Suppressor macrophage treated with lipopolysaccharide for 1 hour (primary cell): ENCODE measurements at regions not wholly inside any gene's neighbourhood (a gene's known extent, or its start where the extent isn't known, plus 50 kb on each side); places are given as distances from the start of the nearest gene placed in this dataset.

Experiments
- DNase-seq, 3 donors: peaks; one replicate each; pipeline ENCODE4 v3.0.0-alpha.2; 2020 to 2022

DNA sequence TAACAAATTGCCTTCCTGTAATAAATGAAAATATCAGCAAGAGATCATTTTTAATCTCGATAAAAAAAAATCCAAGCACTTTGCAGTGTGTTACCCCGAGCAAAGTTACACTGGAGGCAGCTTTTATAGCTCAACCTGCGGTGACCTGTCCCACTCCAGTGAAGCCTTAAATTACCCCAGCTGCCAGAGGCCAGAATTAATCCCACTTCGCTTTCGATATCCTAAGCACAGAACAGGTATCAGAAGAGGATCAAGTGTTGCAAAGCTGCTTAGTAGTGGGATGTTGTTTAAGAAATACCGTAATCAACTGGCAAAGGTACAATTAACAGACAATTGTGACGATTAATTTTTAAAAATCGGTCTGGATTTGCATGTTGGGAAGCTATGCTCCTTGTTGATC is 314.0 kb downstream of the AGTPBP1 start:
- DNase-seq: no peak

DNA sequence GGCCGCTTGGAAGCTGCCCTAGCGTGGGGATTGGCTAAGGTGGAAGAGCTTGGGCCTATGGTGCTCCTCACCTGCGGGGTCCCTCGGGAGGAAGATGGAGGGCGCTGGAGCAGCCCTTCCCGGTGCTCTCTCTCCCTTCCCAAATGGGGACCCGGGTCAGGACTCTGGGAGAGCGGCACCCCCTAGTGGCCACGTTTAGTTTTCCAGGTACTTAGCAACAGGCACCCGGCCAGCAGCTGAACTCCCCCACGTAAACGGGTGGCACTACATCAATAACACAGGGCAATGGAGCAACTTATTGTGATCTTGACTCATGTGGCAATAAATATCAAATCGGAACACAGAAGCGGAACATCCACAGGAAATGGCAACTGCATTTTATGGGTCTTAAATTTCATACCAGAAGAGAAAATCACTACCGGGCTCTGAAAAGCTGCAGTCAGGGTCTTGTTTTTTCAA is 316.6 kb downstream of the AGTPBP1 start:
- peak; percentile 68 to 82 (median 69) for DNase-seq

GRCh38 chr9:85423422-85423821 is 318.3 kb downstream of the AGTPBP1 start:
- DNase-seq: no peak

DNA sequence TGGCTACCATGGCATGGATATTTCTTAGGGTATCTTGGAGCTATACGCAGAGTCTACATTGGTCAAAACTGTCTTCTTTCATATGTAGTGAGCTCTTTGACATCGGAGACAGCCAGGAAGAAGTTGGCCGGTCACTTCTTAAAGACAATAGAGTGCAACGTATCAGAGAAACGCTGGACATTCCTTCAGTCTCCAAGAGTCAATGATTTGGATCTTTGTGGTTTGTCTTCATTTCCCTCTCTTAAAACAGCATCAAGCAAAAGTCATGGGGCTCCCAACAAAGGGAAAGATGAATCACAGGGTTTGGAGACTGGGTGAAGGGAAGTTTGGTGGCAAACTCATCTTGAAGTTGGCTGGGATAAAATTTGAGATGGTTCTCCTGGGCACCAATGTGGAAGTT is 320.1 kb downstream of the AGTPBP1 start:
- DNase-seq: peak in 1 of 3 donors; percentile 5

DNA sequence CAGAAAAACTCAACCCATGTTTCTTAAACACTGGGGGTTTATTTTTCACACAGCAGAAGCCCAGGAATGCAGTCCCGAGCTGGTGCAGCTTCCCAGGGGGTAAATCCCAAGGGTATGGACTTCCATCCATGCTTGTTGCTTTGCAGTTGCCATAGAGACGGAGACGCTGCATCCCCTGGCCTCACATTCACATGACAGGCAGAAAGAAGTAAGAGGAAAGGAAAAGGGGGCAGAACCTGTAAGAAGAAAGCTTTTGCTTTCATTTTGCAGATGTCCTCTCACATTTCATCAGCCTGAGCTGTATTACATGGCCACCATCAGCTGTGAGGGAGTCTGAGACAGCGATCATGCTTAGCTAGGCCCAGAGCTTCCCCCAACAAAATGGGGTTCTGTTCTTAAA is 321.0 kb downstream of the AGTPBP1 start:
- DNase-seq: no peak

GRCh38 chr9:85417674-85418073 is 324.1 kb downstream of the AGTPBP1 start:
- no peak for DNase-seq

GRCh38 chr9:85416715-85417114 is 325.0 kb downstream of the AGTPBP1 start:
- no peak for DNase-seq

DNA sequence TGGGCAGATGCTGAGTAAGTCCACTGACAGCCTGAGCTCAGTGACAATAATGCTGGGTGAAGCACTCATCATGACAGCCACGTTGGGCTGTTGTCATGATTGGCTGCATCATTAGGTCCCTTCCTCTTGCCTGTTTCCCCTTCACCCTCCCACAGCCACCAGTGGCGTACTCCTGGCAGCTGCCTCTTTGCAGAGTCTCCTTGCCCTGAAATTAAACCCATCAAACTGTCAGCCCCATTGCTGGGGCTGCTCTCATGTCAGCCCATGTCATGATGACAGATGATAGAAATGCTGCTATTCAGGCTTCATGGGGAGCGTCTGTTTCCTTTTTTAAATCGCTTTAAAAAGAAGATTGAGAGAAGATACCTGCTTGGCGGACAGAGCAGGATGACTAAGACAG is 327.4 kb downstream of the AGTPBP1 start:
- no peak for DNase-seq

- no peak for DNase-seq
Observed at GRCh38 chr9:85408494-85408893, 333.3 kb downstream of the AGTPBP1 start.

DNA sequence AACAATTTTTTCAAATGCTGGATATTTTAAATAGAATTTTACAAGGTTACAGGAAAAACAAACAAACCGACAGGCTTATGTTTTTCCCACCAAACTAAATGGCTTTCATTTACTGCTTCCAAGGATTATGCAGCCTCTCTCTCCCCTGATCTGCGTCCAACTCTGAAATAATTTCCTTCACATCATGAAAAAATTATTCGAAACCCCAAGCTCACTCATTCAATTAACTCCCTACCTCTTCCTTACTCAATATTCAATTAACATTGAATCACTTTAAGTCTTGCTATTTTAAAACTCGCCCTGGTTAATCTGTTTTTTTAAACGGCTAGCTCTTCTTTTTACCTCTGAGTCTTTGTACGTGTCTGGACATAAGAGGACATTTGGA is 336.2 kb downstream of the AGTPBP1 start:
- no peak for DNase-seq

DNA sequence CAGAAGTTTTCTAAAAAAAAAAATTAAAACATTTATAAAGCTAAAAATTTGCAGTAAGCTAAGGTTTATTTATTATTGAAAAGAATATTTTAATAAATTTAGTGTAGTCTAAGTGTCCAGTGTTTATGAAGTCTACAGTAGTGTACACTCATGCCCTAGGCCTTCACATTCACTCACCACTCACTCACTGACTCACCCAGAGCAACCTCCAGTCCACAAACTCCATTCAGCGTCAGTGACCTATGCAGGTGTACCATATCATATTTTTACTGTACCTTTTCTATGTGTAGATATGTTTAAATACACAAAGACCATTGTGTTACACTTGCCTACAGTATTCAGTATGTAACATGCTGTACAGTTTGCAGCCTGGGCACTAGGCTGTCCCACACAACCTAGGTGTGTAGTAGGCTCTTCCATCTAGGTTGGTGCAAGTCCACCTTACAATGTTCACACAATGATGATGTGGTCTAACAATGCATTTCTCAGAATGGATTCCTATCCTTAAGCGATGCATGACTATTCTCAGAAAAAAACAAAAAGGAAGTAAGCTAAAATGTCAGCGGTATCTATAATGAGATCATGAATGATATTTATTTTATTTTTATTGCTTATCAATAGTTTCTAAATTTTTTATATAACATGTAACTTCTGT is 336.7 kb downstream of the AGTPBP1 start:
- no peak for DNase-seq

DNA sequence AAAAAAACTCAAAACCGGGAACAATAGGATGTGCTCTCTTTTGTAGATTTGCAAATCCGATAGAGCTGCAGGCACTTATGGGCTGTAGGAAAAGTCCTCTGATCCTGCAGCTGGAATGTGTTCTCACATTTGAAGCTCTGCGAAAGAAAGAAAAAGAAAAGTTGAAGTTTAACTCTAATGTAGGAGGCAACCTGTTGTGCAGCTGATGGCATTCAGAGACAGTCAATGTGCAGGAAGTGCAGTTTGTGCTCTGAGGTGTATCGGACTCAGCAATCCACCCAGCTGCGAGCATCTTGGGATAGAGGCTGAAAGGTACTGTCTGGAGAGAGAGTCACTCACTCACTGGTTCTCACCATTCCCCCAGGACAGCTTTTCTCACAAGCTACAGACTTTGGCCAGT is 339.2 kb downstream of the AGTPBP1 start:
- no peak for DNase-seq

- DNase-seq: no peak
Observed at GRCh38 chr9:85401998-85402397, 339.8 kb downstream of the AGTPBP1 start.

DNA sequence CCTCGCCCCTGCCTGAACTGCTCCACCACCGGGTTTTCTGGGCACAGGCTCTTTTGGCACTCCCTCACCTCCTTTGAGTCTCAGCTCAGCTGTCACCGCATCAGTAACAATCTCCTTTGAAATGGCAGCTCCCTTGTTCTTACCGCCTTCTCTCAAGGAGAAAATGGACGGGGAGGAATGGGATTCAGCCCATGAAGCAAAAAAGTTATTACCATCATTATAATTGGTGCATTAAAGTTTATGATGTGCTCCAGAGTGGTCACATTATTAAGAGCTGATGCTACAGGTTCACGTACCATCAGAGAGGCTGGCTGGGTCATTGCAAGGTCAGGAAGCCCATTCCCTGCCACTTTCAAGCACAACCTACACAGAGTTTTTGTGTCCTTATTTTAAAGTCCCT is 344.7 kb downstream of the AGTPBP1 start:
- DNase-seq: no peak

DNA sequence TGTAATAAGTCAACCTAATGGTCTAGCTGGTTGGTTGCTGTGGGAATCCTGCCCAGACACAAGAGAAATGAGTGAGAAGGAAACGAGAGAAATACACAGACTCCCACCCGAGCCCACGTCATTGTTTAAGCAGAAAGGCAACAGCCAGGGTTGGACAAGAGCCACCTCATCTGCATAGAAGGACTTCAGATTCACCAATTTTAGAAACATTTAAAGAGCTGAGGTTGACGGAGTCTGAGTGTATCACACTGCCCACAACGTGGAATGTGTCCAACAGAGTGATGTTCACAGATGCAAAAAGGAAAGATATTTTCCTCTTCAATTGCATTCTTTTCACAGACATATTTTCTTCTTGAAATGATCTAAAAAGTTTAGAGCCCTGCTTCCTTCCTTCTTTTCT is 349.5 kb downstream of the AGTPBP1 start:
- no peak for DNase-seq

GRCh38 chr9:85377731-85378289 is 363.9 kb downstream of the AGTPBP1 start:
- DNase-seq: no peak

GRCh38 chr9:85368781-85369180 is 373.0 kb downstream of the AGTPBP1 start:
- no peak for DNase-seq

DNA sequence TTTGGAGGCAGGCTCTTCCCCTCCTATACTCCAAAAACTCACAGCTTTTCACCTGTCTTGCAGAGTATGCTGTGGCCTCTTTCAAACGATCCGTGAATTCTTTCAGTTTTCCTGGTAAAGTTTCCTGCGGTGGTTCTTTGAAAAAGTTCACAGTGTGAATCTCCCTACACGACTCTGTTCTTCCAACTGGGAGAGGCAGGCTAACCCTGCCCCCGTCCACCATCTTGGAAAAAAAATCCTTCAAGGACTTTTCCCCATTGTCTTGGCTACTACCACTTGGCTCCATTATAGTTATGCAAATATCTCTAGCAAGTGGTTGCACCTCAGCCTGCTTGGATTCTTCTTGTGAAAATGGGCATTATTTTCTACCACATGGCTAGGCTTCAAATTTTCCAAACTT is 382.6 kb downstream of the AGTPBP1 start:
- DNase-seq: no peak

- DNase-seq: no peak
Observed at GRCh38 chr9:85349046-85349445, 392.7 kb downstream of the AGTPBP1 start.

GRCh38 chr9:85347541-85347940 is 394.2 kb downstream of the AGTPBP1 start:
- DNase-seq: no peak

- DNase-seq: no peak
Observed at GRCh38 chr9:85344901-85345300, 396.9 kb downstream of the AGTPBP1 start.

- DNase-seq: no peak
Observed at GRCh38 chr9:85339338-85339737, 402.4 kb downstream of the AGTPBP1 start.

DNA sequence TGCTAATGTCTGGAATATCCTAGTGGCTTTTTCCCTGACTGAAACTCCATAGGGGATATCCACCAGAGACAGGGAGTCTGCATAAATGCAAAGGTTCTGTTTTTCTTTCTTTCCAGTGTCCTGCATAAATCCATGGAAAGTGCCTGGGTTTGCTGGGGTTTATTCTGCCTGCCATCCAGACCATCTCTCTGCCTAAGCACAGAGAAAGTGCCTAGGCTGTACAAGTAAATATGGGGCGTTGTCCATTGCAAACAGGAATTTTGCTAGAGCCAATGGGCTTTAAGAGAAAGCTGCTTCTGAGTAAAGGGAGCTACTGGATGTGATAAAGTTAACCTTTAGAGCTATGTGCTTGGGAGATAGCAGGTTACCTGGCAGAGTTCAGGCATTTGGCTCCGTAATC is 407.5 kb downstream of the AGTPBP1 start:
- no peak for DNase-seq

DNA sequence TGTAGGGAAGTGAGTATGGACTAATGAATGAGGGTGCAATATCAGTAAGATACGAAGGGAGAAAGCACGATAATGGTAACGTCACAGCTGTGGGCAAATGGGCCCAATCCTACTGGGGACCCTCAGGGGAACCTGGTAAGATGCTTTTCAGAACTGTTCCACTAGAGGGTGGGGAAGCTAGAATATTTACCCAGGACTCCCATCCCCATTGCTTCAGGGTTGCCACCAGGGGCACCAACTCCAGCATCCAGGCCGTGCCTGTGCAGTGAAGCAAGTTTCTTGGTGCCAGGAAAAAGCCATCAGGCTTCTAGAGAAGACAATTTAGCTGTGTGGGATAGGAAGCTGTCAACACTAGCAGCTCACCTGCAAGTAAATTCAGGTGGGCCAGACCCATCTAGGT is 409.3 kb downstream of the AGTPBP1 start:
- no peak for DNase-seq

DNA sequence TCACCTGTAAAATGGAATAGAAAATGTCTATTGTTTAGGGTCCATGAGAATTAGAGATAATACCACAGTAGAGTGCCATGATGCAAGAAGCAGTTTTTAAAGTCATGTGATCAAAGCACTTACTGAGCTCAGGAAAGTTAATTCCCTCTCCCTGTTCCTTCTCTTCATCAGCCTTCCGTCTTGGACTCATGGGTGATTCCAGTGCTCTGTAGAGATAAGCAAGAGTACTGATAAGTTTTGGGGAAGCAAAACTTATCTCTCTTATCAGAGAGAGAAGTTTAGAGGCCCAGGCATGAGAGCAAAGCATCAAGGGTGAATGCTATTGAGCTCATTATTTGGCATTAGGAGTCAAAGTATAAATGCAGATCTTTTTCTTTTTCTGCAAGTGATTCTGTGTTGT is 410.1 kb downstream of the AGTPBP1 start:
- no peak for DNase-seq
